Fibroblast of villous mesenchyme (primary cell): ENCODE measurements at regions not wholly inside any gene's neighbourhood (a gene's known extent, or its start where the extent isn't known, plus 50 kb on each side); places are given as distances from the start of the nearest gene placed in this dataset.

ENCODE experiments used
- DNase-seq: peaks from one replicate; pipeline ENCODE4 v3.0.0-alpha.2; 2010; ENCODE audit warnings: low read depth
- H3K4me3 ChIP-seq: 2 replicates; pipeline ENCODE4 v1.5.1; 2011; ENCODE audit warnings: low read depth, mild to moderate bottlenecking, low read length
- CTCF ChIP-seq: IDR thresholded peaks from 2 replicates; pipeline ENCODE4 v1.5.1; 2012; ENCODE audit warnings: low read depth, mild to moderate bottlenecking, low read length; ENCODE audit not compliant: insufficient read depth

GRCh38 chr20:22414305-22414742 lies 170.0 kb downstream of the FOXA2 start:
- no peak overlapping the region for H3K4me3 ChIP-seq
- peak; percentile 10 for DNase-seq
- TF ChIP-seq CTCF = no peak

GRCh38 chr20:22412977-22413868 lies 171.1 kb downstream of the FOXA2 start:
- DNase-seq = no peak
- no peak for TF ChIP-seq CTCF

DNA sequence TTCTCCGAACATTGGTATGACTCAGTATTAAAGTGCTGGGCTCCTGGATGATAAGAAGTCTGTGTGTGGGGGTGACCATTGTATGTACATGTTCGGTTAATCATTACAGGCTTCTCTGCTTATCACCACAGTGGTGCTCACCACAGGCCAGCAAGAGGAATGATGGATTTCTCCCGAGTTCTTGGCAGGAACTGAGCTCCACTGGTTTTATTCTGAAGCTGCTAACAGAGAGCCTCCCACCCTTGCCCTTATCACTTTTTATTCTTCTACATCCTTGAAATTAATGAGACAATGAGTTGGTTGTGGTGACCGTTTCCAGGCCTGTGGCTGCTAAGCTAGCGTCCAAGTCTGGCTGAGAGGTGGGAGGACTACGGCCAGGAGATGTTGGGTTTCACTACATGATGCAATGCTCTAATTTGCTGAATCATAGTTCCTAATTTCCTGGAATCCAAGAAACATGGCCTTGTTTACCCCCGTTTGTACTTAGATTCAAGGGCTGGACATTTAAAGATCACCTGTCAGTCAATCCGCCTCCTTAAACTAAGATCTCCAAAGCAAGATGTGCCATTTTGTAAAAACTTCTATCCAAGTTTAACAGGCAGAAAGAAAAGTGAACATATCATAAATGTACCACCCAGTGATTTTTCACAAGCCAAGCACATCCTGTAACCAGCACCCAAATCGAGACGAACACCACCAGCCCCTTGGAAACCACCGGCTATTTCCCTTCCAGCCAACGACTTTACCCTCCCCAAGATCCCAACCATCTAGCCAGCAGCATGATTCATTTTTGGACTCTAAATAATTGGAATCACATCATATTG lies 172.5 kb downstream of the FOXA2 start:
- DNase-seq = peak; percentile 20
- H3K4me3 ChIP-seq = no peak overlapping the region
- TF ChIP-seq CTCF = no peak

More at GRCh38 chr20:22412977-22413868, 171.1 kb downstream of the FOXA2 start:
- H3K4me3 ChIP-seq = no peak overlapping the region

DNA sequence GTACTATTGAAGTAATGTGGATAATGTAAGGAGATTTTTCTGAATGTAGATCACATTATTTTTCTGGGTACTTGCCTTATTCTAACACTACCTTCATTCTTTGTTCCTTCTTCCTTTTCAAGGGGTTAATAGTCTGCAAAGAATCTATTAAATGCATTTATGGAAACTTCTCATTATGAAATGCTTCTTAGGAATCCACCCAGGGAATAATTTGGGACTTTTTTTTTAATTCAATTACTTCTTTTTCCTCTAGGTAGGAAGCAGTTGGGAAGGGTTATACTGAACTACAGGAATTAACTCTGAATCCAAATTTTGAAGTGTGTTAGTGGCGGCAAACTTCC lies 173.1 kb downstream of the FOXA2 start:
- no peak overlapping the region for H3K4me3 ChIP-seq
- DNase-seq = no peak
- TF ChIP-seq CTCF = no peak

DNA sequence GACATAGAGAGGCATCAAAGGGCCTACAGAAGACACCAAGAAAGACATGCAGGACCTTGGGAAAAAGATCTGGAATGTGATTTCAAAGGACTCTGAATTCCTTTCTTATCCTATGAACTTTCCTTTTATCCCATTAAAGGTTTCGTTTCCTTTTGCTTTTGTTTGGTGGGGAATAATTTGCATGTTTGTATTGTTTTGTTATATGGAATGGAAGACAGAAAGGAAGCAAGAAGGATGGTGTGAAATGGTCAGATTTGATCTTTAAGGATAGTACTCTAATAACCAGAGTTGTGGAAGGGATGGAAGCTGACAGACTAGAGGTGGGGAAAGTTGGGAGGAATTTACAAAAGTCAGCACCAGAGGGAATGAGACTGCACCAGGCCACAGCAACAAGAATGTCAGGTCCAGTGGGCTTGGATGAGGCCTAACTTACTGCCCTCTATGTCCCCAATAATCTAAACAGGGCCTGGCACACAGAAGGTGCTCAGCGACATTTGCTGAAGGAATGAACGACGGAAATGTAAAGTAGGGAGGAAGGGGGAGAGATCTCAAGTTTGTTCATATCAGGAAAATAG lies 173.7 kb downstream of the FOXA2 start:
- no peak overlapping the region for H3K4me3 ChIP-seq
- DNase-seq = no peak
- TF ChIP-seq CTCF = no peak

DNA sequence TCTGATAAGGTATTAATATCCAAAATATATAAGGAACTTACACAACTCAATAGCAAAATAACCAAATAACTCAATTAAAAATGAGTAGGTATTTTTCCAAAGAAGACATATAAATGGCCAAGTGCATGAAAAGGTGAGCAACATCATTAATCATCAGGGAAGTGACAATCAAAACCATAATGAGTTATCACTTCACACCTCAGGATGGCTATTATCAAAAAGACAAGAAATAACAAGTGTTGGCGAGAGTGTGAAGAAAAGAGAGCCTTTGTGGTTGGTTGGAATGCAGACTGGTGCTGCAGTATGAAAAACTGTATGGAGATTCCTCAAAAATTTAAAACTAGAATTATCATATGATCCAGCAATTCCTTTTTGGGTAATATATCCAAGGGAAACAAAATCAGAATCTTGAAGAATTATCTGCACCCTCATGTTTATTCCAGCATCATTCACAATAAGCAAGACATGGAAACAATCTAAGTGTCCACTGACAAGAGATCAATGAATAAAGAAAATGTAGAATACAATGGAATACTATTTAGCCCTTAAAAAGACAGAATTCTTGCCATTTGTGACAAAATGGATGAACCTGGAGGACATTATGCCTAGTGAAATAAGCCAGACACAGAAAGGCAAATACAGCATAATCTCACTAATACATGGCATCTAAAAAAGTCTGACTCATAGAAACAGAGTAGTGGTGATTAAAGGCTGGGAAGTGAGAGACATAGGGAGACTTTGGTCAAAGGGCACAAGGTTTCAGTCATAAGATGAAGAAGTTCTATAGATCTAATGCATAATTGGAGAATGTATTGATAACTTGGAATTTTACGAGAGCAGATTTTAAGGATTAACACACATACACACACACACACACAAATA lies 175.6 kb downstream of the FOXA2 start:
- TF ChIP-seq CTCF = no peak
- no peak overlapping the region for H3K4me3 ChIP-seq
- DNase-seq = no peak
